Suppressor macrophage (primary cell): ENCODE measurements at regions not wholly inside any gene's neighbourhood (a gene's known extent, or its start where the extent isn't known, plus 50 kb on each side); places are given as distances from the start of the nearest gene placed in this dataset.

Experiments
- DNase-seq, 4 experiments: peaks; one replicate each; pipeline ENCODE4 v3.0.0-alpha.2; 2020 to 2022

- no peak for DNase-seq
Observed at GRCh38 chr18:78767648-78768071, 212.0 kb upstream of the SALL3 start.

GRCh38 chr18:78768221-78768620, 211.4 kb upstream of the SALL3 start:
- no peak for DNase-seq

- no peak for DNase-seq
Observed at GRCh38 chr18:78768656-78769501, 210.7 kb upstream of the SALL3 start.

GRCh38 chr18:78769502-78770105, 210.0 kb upstream of the SALL3 start:
- DNase-seq = no peak

GRCh38 chr18:78770139-78770822, 209.3 kb upstream of the SALL3 start:
- no peak for DNase-seq

GRCh38 chr18:78770823-78771139, 208.8 kb upstream of the SALL3 start:
- no peak for DNase-seq

GRCh38 chr18:78771496-78772359, 207.9 kb upstream of the SALL3 start:
- DNase-seq = no peak

- DNase-seq = no peak
Observed at GRCh38 chr18:78772360-78773302, 207.0 kb upstream of the SALL3 start.

- no peak for DNase-seq
Observed at GRCh38 chr18:78773303-78773755, 206.3 kb upstream of the SALL3 start.

- no peak for DNase-seq
Observed at GRCh38 chr18:78773819-78774218, 205.8 kb upstream of the SALL3 start.

- no peak for DNase-seq
Observed at GRCh38 chr18:78774741-78775141, 204.9 kb upstream of the SALL3 start.

GRCh38 chr18:78776151-78776550, 203.5 kb upstream of the SALL3 start:
- no peak for DNase-seq

GRCh38 chr18:78776706-78777285, 202.8 kb upstream of the SALL3 start:
- no peak for DNase-seq

- DNase-seq = no peak
Observed at GRCh38 chr18:78777992-78778391, 201.6 kb upstream of the SALL3 start.

- no peak for DNase-seq
Observed at GRCh38 chr18:78778651-78779050, 201.0 kb upstream of the SALL3 start.

GRCh38 chr18:78779996-78780718, 199.5 kb upstream of the SALL3 start:
- no peak for DNase-seq

- DNase-seq = no peak
Observed at GRCh38 chr18:78780719-78781600, 198.7 kb upstream of the SALL3 start.

GRCh38 chr18:78781601-78781960, 198.0 kb upstream of the SALL3 start:
- no peak for DNase-seq

- no peak for DNase-seq
Observed at GRCh38 chr18:78782951-78783563, 196.6 kb upstream of the SALL3 start.
